Lung (tissue), 11 donors: ENCODE measurements at regions not wholly inside any gene's neighbourhood (a gene's known extent, or its start where the extent isn't known, plus 50 kb on each side); places are given as distances from the start of the nearest gene placed in this dataset.

Experiments used
- ATAC-seq: fragments of 200-7000 bp; cut with Tn5 transposase; one replicate; pipeline ENCODE4 v1.9.1; 2020; ENCODE audit warnings: moderate number of reproducible peaks; ENCODE audit not compliant: insufficient read depth, low FRiP score
- DNase-seq, 3 donors: peaks; one replicate each; pipeline ENCODE4 v3.0.0-alpha.2; 2013 to 2017
- H3K27ac ChIP-seq, 2 donors: one replicate each; pipeline ENCODE4 v1.5.1; 2013; ENCODE audit warnings: mild to moderate bottlenecking in 2 of 2, moderate library complexity in 2 of 2, control low read depth in 1 of 2, inconsistent platforms in 1 of 2, low read depth in 1 of 2, low read length in 1 of 2
- H3K27me3 ChIP-seq, 3 donors: one replicate each; pipeline ENCODE4 v1.5.1; 2013; ENCODE audit warnings: low read length in 2 of 3; ENCODE audit not compliant: control insufficient read depth in 3 of 3, insufficient read depth in 3 of 3
- H3K36me3 ChIP-seq, 4 donors: one replicate each; pipeline ENCODE4 v1.5.1; 2013; ENCODE audit warnings: low read length in 4 of 4, mild to moderate bottlenecking in 1 of 4, moderate library complexity in 1 of 4; ENCODE audit not compliant: control insufficient read depth in 4 of 4, insufficient read depth in 4 of 4
- H3K4me1 ChIP-seq, 5 donors: one replicate each; pipeline ENCODE4 v1.5.1; 2013; ENCODE audit warnings: low read length in 5 of 5, mild to moderate bottlenecking in 2 of 5, moderate library complexity in 1 of 5; ENCODE audit not compliant: control insufficient read depth in 5 of 5, insufficient read depth in 5 of 5
- H3K4me3 ChIP-seq: one replicate; pipeline ENCODE4 v1.5.1; 2013; ENCODE audit warnings: mild to moderate bottlenecking, control low read depth, moderate library complexity
- H3K9ac ChIP-seq, 2 donors: one replicate each; pipeline ENCODE4 v1.5.1; 2013; ENCODE audit warnings: low read length in 2 of 2, control low read depth in 1 of 2; ENCODE audit not compliant: insufficient read depth in 1 of 2
- H3K9me3 ChIP-seq, 4 donors: one replicate each; pipeline ENCODE4 v1.5.1; 2013; ENCODE audit warnings: low read length in 3 of 4, mild to moderate bottlenecking in 1 of 4, moderate library complexity in 1 of 4; ENCODE audit not compliant: control insufficient read depth in 4 of 4, insufficient read depth in 3 of 4
- CTCF ChIP-seq: IDR thresholded peaks from 2 replicates; pipeline ENCODE4 v1.5.1; 2012; ENCODE audit warnings: mild to moderate bottlenecking; ENCODE audit errors: control extremely low read depth, extremely low read depth
- WGBS, 2 donors: extraction: QIAGEN DNeasy Blood & Tissue Kit; methylation state at CpG; one replicate each; pipeline ENCODE4 v1.1.7; 2013; 5-methylcytosine and 5-hydroxymethylcytosine counted together
- donor health status: control.
- donor health status: control.
- donor health status: Bipolar disorder and iron deficiency.
- donor health status: healthy.
- donor health status: DM: yes; HTN: yes; CAD: no.

GRCh38 chr3:56908004-56908403, 106.3 kb upstream of the ARHGEF3 start:
- H3K4me1 ChIP-seq = peaks cover 0 to 8% (median 0%) of the 10 kb centered on the region in 5 donors
- no peaks in the 10 kb centered on the region for H3K36me3 ChIP-seq
- H3K9me3 ChIP-seq = no peaks in the 10 kb centered on the region
- ATAC-seq (no peak), DNase-seq (no peak)
- H3K9ac ChIP-seq = no peak overlapping the region
- no peaks in the 10 kb centered on the region for H3K27me3 ChIP-seq
- no peak overlapping the region for H3K4me3 ChIP-seq
- TF ChIP-seq CTCF = no peak
- WGBS, 2 donors = 65 to 70% methylated on average over 5 of the region's 5 CpGs
- H3K27ac ChIP-seq = no peak overlapping the region

GRCh38 chr3:56904552-56905215, 102.9 kb upstream of the ARHGEF3 start:
- no peaks in the 10 kb centered on the region for H3K36me3 ChIP-seq
- H3K9ac ChIP-seq = no peak overlapping the region
- TF ChIP-seq CTCF = no peak
- WGBS, 2 donors = 76 to 77% methylated on average over 6 of the region's 6 CpGs
- H3K27ac ChIP-seq = peak overlapping the region in 1 of 2 donors; percentile 16
- peaks cover 0 to 5% (median 0%) of the 10 kb centered on the region in 5 donors for H3K4me1 ChIP-seq
- no peaks in the 10 kb centered on the region for H3K9me3 ChIP-seq
- ATAC-seq (no peak), DNase-seq (peak in 2 of 3 donors; percentile 39 to 51)
- H3K27me3 ChIP-seq = no peaks in the 10 kb centered on the region
- H3K4me3 ChIP-seq = no peak overlapping the region

DNA sequence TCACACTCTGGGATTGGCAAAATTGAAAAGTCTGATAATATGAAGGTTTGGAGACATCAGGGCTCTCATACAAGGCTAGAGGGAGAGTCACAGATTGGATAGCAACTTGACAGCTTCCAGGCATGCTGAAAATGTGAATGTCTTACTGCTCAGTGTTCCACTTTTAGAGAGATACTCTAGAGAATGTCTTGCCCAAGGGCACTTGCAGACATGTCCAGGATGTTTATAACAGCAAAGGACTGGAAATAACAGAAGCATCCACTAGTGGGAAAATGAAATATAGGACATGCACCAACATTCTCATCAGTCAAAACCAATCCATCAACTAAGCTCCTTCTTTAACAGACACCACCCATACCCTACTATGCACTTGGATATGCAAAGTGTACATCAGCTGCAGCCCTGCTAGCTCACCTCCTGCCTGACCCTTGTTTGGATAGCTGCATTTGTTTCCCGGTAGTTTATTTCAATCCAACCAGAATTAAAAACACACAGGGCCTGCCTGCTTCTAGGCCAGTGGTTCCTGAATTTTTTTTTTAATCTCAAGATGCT, 101.6 kb upstream of the ARHGEF3 start:
- no peaks in the 10 kb centered on the region for H3K27me3 ChIP-seq
- TF ChIP-seq CTCF = no peak
- peaks cover 0 to 7% (median 0%) of the 10 kb centered on the region in 5 donors for H3K4me1 ChIP-seq
- WGBS, 2 donors = 71 to 83% methylated on average over 1 of the region's 1 CpG
- DNase-seq = no peak
- no peak overlapping the region for H3K27ac ChIP-seq
- no peaks in the 10 kb centered on the region for H3K36me3 ChIP-seq
- H3K9ac ChIP-seq = no peak overlapping the region
- ATAC-seq = no peak
- no peaks in the 10 kb centered on the region for H3K9me3 ChIP-seq
- no peak overlapping the region for H3K4me3 ChIP-seq
